ENCODE measurements at regions not wholly inside any gene's neighbourhood (a gene's known extent, or its start where the extent isn't known, plus 50 kb on each side); places are given as distances from the start of the nearest gene placed in this dataset.
"Not testable (repeated sequence)": the region's sequence is repeated elsewhere in the genome, so short reads cannot be mapped to it uniquely, and the experiment has no call there.

- Histone ChIP-seq H3K27ac (no peak overlapping the region), H3K4me3 (no peak overlapping the region)
- TF ChIP-seq CTCF (IDR thresholded peaks at IDR 0.05) = no peak
- no peak for DNase-seq (ENCODE audit: low spot score)
Measured at GRCh38 chr10:57891201-57892006, 376.3 kb downstream of the IPMK start.

GRCh38 chr10:57890691-57891090 lies 377.0 kb downstream of the IPMK start:
- Histone ChIP-seq H3K27ac (no peak overlapping the region), H3K4me3 (no peak overlapping the region)
- no peak for TF ChIP-seq CTCF (IDR thresholded peaks at IDR 0.05)
- DNase-seq (ENCODE audit: low spot score) = no peak

GRCh38 chr10:57885618-57885968 lies 382.1 kb downstream of the IPMK start:
- H3K27ac ChIP-seq; H3K4me3 ChIP-seq; DNase-seq (ENCODE audit: low spot score): not testable (repeated sequence)

DNA sequence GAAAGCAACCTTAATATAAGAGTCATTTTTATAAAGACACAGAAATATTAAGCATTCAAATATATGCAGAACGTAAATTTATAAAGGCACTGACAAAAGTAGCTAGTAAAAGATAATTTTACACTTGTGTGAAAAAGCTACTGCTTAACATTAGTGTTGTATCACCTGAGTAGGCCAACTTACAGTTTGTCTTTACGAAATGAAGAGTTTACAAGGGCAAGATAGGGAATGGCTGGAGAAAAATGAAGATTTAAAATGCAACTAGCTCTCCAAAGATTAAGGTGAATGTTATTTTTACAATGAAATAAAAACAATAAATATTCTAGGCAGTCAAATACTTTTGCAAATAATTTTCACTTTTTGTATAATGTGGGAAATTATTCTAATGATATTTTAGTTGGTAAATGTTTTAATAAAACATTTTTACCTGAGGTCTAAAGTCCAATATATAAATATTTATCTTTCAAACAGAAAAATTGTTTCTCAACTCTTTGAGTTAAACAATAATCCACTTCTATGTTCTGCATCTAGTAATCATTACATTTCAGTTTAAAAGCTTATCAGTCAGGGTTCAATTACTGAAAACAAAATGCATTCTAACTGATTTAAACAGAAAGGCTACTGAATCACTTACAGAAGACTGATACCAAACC lies 382.6 kb downstream of the IPMK start:
- Histone ChIP-seq H3K4me3 (no peak overlapping the region), H3K27ac (no peak overlapping the region)
- TF ChIP-seq CTCF (IDR thresholded peaks at IDR 0.05) = no peak
- no peak for DNase-seq (ENCODE audit: low spot score)

DNA sequence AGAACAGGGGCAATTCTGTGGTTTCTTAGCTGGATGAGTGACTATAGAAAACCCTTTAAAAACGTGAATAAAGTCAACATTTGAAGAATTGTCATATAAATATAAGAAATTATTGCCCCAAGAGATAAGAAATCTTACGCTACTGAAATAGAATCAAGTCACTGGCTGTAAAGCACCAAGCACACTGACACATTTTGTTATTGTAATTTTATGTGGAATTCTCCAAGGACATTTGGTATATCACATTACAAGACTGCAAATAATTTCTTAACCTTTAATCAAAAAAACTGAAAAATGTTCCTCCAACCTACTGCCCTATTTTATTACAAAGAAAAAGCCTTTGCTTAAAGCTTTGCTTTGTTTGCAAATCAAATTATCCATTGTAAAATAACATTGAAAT lies 383.3 kb downstream of the IPMK start:
- H3K4me3 ChIP-seq = no peak overlapping the region
- no peak overlapping the region for H3K27ac ChIP-seq
- DNase-seq (ENCODE audit: low spot score) = no peak
- TF ChIP-seq CTCF (IDR thresholded peaks at IDR 0.05) = no peak

- no peak for DNase-seq (ENCODE audit: low spot score)
- no peak overlapping the region for H3K4me3 ChIP-seq
- no peak for TF ChIP-seq CTCF (IDR thresholded peaks at IDR 0.05)
- H3K27ac ChIP-seq = no peak overlapping the region
Measured at GRCh38 chr10:57880446-57881227, 387.1 kb downstream of the IPMK start.

GRCh38 chr10:57874810-57875209 lies 392.9 kb downstream of the IPMK start:
- no peak overlapping the region for H3K27ac ChIP-seq
- H3K4me3 ChIP-seq = no peak overlapping the region
- no peak for TF ChIP-seq CTCF (IDR thresholded peaks at IDR 0.05)
- no peak for DNase-seq (ENCODE audit: low spot score)

Measured in coronary artery (tissue), 2 donors.